GM12873 (cell line): ENCODE measurements at regions not wholly inside any gene's neighbourhood (a gene's known extent, or its start where the extent isn't known, plus 50 kb on each side); places are given as distances from the start of the nearest gene placed in this dataset.

Experiments
- TF ChIP-seq, protein P1 (sequence below): IDR thresholded peaks from 2 replicates; pipeline ENCODE4 v1.5.1; 2012; ENCODE audit warnings: low read depth, mild to moderate bottlenecking, moderate library complexity, low read length, control low read depth; ENCODE audit not compliant: insufficient read depth; ENCODE audit errors: missing control alignments

DNA sequence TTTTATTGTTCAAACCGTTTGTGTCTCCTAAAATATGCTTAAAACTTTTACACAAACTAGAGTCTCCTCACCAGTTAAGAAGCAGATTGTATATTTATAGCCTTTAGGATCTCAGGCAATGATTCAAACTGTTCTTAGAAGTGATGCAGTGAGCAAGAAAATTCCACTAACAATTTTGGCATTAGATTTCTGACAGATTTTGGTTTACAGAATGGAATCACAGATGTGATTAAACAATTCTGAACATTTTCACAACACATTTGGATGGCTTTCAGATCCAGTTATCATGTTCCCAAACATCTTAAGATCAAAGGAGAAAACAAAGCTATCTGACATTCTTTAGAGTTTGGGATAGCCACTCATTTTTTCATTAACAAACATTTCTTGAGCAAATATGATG, 181.7 kb upstream of the RIOK2 start:
- TF ChIP-seq, protein P1, sequence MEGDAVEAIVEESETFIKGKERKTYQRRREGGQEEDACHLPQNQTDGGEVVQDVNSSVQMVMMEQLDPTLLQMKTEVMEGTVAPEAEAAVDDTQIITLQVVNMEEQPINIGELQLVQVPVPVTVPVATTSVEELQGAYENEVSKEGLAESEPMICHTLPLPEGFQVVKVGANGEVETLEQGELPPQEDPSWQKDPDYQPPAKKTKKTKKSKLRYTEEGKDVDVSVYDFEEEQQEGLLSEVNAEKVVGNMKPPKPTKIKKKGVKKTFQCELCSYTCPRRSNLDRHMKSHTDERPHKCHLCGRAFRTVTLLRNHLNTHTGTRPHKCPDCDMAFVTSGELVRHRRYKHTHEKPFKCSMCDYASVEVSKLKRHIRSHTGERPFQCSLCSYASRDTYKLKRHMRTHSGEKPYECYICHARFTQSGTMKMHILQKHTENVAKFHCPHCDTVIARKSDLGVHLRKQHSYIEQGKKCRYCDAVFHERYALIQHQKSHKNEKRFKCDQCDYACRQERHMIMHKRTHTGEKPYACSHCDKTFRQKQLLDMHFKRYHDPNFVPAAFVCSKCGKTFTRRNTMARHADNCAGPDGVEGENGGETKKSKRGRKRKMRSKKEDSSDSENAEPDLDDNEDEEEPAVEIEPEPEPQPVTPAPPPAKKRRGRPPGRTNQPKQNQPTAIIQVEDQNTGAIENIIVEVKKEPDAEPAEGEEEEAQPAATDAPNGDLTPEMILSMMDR, result no peak

DNA sequence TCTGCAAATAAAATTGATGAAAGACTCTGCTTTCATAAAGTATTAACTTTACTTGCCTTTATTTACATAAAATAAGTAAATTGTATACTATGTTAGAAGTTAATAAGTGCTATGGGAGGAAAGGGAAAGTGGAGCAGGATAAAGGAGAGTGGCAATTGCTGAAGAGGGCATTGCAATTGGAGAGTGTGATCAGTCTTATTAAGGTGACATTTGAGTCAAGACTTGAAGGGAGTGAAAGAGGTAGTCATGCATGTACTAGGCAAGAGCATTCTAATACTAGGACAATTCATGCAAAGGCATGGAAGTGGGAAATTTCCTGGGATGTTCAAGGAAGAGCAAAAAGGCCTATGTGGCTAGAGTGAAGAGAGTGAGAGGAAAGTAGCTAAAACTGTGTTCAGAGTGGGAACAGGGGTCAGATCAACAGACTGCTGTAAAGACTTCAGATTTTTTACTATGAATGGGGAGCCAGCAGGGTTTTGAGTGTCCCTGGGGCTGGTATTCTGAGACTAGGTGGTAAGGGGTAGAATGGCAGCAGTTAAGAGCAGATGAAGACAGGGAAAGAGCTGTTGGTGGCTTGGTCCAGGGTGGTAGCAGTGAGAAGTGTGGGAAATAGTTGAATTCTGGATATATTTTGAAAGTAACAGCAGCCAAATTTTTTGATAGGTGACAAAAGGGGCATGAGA, 182.3 kb upstream of the RIOK2 start:
- TF ChIP-seq, protein P1, result no peak

DNA sequence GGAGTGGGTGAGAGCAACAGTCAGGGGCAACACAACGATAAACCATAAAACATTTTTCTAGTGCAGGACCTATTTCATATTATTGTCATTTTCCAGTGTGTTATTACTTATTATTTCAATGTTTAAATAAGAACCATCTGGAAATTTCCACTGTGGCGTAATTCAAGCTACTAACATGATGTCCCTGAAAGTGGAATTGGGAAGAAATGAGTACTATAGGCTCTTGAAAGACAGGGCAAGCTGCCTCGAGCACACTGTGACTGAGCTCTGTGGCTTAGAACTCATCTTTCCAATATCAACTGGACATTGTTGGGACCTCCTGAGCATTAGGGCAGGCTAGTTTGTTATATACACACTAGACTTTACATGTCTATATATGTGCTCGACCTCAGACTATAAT, 182.9 kb upstream of the RIOK2 start:
- TF ChIP-seq, protein P1, result no peak

DNA sequence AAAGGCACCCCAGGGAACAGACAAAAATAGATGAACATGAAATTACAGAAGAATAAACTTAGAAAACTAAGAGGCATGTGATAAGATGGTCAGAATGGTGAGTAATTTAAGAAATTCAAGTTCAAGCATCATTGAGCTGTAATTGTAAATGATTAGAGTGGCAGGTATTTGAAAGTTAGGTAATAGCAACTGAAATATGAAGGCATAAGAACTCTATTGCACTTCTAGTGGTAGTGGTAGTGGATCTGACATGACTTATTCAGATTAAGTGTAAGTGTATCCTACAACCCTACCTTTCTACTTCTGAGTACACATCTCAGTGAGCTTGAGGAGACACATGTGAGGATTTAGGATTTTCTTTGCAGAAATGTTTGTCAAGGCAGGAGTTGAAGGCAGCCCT, 192.9 kb upstream of the RIOK2 start:
- TF ChIP-seq, protein P1, result no peak

DNA sequence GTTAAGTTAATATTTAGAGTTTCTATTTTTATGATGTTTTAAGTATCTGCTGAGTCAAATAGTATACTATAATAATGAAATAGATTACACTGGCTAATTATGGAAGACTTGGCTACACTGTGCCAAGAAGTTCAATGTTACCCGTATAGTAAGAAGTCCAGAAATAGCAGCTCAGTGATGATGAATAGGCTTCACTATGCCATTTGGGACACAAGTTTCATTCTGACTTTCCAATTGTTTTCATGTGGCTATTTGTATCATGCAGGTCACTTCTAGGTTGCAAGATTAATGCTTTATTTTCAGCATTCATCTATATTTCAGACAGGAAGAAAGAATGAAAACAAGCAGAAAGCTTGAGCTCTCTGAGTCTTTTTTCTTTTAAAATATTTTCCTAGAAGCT, 194.5 kb upstream of the RIOK2 start:
- TF ChIP-seq, protein P1, result no peak

DNA sequence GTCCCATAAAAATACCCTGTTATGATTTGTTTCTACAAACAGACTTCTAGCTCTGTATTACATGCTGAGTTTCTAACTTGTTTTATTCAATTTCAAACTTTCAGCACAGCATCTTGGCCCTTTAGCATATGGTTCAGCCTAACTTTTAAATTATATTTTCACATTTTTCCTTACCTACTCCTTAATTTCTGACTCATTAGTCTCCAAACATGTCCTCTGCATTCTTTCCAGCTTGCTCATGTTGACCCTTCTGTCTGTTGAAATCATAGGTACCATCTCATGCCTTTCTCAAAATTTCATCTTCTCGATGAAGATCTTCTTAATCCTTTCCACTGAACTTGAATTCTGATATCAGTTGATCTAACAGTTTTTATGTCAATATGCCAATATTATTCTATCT, 200.9 kb upstream of the RIOK2 start:
- TF ChIP-seq, protein P1, result no peak

DNA sequence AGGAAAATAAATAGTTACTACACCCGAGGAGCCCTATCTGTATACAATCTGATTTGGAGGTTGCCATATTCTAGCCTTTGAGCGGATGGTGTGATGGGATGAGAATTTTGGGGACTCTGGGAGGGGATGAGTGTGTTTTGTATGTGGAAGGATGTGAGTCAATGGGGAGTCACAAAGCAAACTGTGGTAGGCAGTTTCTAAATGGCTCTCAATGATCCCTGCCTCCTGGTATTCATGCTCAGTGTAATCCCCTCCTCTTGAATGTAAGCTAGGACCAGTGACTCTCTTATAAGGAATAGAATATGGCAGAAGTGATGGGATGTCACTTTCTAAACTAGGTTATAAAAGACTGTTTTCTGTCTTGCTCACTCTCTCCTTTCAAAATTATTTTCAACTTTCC, 205.7 kb upstream of the RIOK2 start:
- TF ChIP-seq, protein P1, result no peak

DNA sequence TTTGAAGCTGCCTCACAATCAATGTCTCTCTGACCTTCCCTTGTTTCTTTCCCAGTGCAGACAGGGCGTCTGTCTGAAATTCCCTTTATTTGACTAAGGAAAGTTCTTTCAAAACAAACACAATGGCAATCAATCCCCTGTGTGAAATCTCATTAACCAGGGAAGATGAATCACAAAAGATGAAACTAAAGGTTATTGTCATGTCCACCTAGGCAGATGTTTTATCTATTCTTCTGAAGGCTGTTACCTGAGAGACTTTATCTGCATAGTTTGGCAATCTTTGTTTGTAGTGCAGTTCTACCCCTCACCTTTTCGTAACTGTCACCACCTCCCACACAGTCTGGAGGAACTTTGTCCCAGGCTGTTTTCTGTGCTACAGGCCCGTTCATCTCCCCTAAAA, 217.5 kb upstream of the RIOK2 start:
- TF ChIP-seq, protein P1, result no peak
